Prostate gland (tissue), 2 donors: ENCODE measurements at regions not wholly inside any gene's neighbourhood (a gene's known extent, or its start where the extent isn't known, plus 50 kb on each side); places are given as distances from the start of the nearest gene placed in this dataset.
A peak's percentile ranks its signal among the peaks of the same experiment; 100 is the strongest.

Experiments used
- DNase-seq: peaks from one replicate; pipeline ENCODE4 v3.0.0-alpha.2; 2019; ENCODE audit warnings: low spot score
- H3K27ac ChIP-seq, 2 donors: fragments of 200-600 bp; sonication (generic); 2 replicates each; pipeline ENCODE4 v1.5.1; 2017 to 2019
- H3K27me3 ChIP-seq: fragments of 200-600 bp; sonication (generic); replicated peaks from 2 replicates; pipeline ENCODE4 v1.5.1; 2019; ENCODE audit not compliant: insufficient read depth
- H3K36me3 ChIP-seq, 2 donors: fragments of 200-600 bp; sonication (generic); 1 replicate in 1 of 2; 2 replicates in 1 of 2; pipeline versions ENCODE4 v1.5.1 to v1.8.1; 2017 to 2019
- H3K4me1 ChIP-seq: fragments of 200-600 bp; sonication (generic); replicated peaks from 2 replicates; pipeline ENCODE4 v1.5.1; 2019
- H3K4me3 ChIP-seq, 2 donors: fragments of 200-600 bp; sonication (generic); 2 replicates each; pipeline ENCODE4 v1.5.1; 2017 to 2019
- H3K9me3 ChIP-seq: fragments of 200-600 bp; sonication (generic); 2 replicates; pipeline ENCODE4 v1.5.1; 2017
- CTCF ChIP-seq, 4 experiments: fragments of 200-600 bp in 2 of 4; fragments of 450-650 bp in 2 of 4; sonication (generic) in 2 of 4; IDR thresholded peaks; 1 replicate in 3 of 4; 2 replicates in 1 of 4; pipeline ENCODE4 v1.5.1; 2016 to 2019; ENCODE audit warnings: antibody characterized with exemption in 4 of 4, mild to moderate bottlenecking in 2 of 4, moderate library complexity in 2 of 4
- POLR2A ChIP-seq: fragments of 450-650 bp; IDR thresholded peaks from one replicate; pipeline ENCODE4 v1.6.1; 2016; ENCODE audit warnings: antibody characterized with exemption, mild to moderate bottlenecking
- POLR2AphosphoS5 ChIP-seq: sonication (generic); formaldehyde crosslinking; IDR thresholded peaks from one replicate; pipeline ENCODE4 v1.6.1; 2017; ENCODE audit warnings: antibody characterized with exemption
- WGBS: methylation state at CpG from one replicate; pipeline ENCODE4 v1.1.5; 2018; 5-methylcytosine and 5-hydroxymethylcytosine counted together
- intact Hi-C: fragments of 100-400 bp; cut with DNase I; formaldehyde crosslinking; loops from one replicate; pipeline ENCODE4 v1.14.2; 2022

- peak overlapping the region; percentile 51 to 62 for H3K27ac ChIP-seq
- H3K4me3 ChIP-seq: no peak overlapping the region
- peak; percentile 85 for DNase-seq
- H3K36me3 ChIP-seq: no peaks in the 10 kb centered on the region
- H3K4me1 ChIP-seq: no peaks in the 10 kb centered on the region
- H3K9me3 ChIP-seq: no peaks in the 10 kb centered on the region
- intact Hi-C loops: loop anchor here (10.0 kb wide), 1 partner anchor 59 kb away; no protein-coding TSS in a partner anchor
- 25% methylated on average over 12 of the region's 25 CpGs for WGBS
- no peaks in the 10 kb centered on the region for H3K27me3 ChIP-seq
- TF ChIP-seq POLR2A (no peak), POLR2AphosphoS5 (peak; percentile 84)
Observed at GRCh38 chrX:39755143-39756032, 342.4 kb downstream of the BCOR start.

GRCh38 chrX:39756086-39756883 is 341.5 kb downstream of the BCOR start:
- 15% methylated on average over 17 of the region's 18 CpGs for WGBS
- TF ChIP-seq POLR2A (no peak), CTCF (IDR thresholded peaks at IDR 0.05) (no peak), POLR2AphosphoS5 (peak; percentile 37)
- Histone ChIP-seq H3K36me3 (no peaks in the 10 kb centered on the region), H3K4me3 (no peak overlapping the region), H3K9me3 (no peaks in the 10 kb centered on the region), H3K4me1 (no peaks in the 10 kb centered on the region), H3K27me3 (no peaks in the 10 kb centered on the region), H3K27ac (peak overlapping the region in 1 of 2 donors; percentile 23)
- no peak for DNase-seq
- intact Hi-C loops: loop anchor here (10.0 kb wide), 1 partner anchor 59 kb away; no protein-coding TSS in a partner anchor

DNA sequence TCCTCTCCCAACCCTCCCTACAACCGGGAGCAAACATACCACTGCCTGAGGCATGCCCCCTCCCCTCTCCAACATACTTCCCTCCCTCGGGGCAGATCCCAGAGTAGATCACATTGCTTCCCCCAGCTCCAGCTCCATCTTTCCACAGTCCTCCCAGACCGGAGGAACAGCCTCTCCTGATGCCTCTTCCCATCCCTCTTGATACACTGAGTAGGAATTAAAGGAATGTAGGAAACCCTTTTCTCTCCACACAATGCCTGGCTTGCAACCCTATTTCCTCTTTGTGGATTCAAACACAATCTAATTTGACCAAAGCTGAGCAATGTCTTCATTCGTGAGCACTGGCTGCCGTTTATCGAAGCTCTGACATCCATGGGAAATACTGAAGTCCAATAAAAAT is 339.8 kb downstream of the BCOR start:
- Histone ChIP-seq H3K27me3 (no peaks in the 10 kb centered on the region), H3K4me3 (no peak overlapping the region), H3K9me3 (no peaks in the 10 kb centered on the region), H3K4me1 (no peaks in the 10 kb centered on the region), H3K27ac (no peak overlapping the region), H3K36me3 (no peaks in the 10 kb centered on the region)
- no peak for TF ChIP-seq POLR2AphosphoS5
- no peak for TF ChIP-seq POLR2A
- TF ChIP-seq CTCF (IDR thresholded peaks at IDR 0.05): no peak
- DNase-seq: no peak
- intact Hi-C loops: loop anchor here (10.0 kb wide), 1 partner anchor 57 kb away; no protein-coding TSS in a partner anchor
- 62% methylated on average over 6 of the region's 6 CpGs for WGBS

GRCh38 chrX:39758791-39759525 is 338.8 kb downstream of the BCOR start:
- intact Hi-C loops: loop anchor here (10.0 kb wide), 1 partner anchor 56 kb away; no protein-coding TSS in a partner anchor
- Histone ChIP-seq H3K4me3 (no peak overlapping the region), H3K36me3 (no peaks in the 10 kb centered on the region), H3K9me3 (no peaks in the 10 kb centered on the region), H3K27ac (peak overlapping the region; percentile 46 to 61), H3K27me3 (no peaks in the 10 kb centered on the region), H3K4me1 (no peaks in the 10 kb centered on the region)
- no peak for TF ChIP-seq POLR2AphosphoS5
- no peak for TF ChIP-seq POLR2A
- no peak for TF ChIP-seq CTCF (IDR thresholded peaks at IDR 0.05)
- no peak for DNase-seq
- WGBS: 66% methylated on average over 17 of the region's 17 CpGs
